Activated naive CD4-positive, alpha-beta T cell treated with anti-CD3 and anti-CD28 coated beads, Interleukin-2, amount 10 ng/mL, durations not matched to agents 7 days and 5 days (primary cell): ENCODE measurements at regions not wholly inside any gene's neighbourhood (a gene's known extent, or its start where the extent isn't known, plus 50 kb on each side); places are given as distances from the start of the nearest gene placed in this dataset.

Experiments used
- CTCF ChIA-PET: fragments of 350-600 bp; sonication (Branson Sonifier 250); formaldehyde crosslinking; loops from one replicate; lab custom pipeline; 2021; ENCODE audit warnings: antibody characterized with exemption; lab: Charles Lee
- DNase-seq: peaks from one replicate; pipeline ENCODE4 v3.0.0-alpha.2; 2020
- H3K27ac Mint-ChIP-seq: one replicate; pipeline ENCODE4 v1.8.0; 2021; ENCODE audit warnings: mild to moderate bottlenecking, moderate library complexity, mixed read lengths
- H3K27me3 Mint-ChIP-seq: one replicate; pipeline ENCODE4 v1.8.0; 2021; ENCODE audit warnings: mild to moderate bottlenecking, mixed read lengths
- H3K36me3 Mint-ChIP-seq: one replicate; pipeline ENCODE4 v1.8.0; 2021; ENCODE audit warnings: mixed read lengths
- H3K4me1 Mint-ChIP-seq: one replicate; pipeline ENCODE4 v1.8.0; 2021; ENCODE audit warnings: mixed read lengths
- H3K4me3 Mint-ChIP-seq: one replicate; pipeline ENCODE4 v1.8.0; 2021; ENCODE audit warnings: mild to moderate bottlenecking, moderate library complexity, mixed read lengths
- H3K9me3 Mint-ChIP-seq: one replicate; pipeline ENCODE4 v1.8.0; 2021; ENCODE audit warnings: mixed read lengths

DNA sequence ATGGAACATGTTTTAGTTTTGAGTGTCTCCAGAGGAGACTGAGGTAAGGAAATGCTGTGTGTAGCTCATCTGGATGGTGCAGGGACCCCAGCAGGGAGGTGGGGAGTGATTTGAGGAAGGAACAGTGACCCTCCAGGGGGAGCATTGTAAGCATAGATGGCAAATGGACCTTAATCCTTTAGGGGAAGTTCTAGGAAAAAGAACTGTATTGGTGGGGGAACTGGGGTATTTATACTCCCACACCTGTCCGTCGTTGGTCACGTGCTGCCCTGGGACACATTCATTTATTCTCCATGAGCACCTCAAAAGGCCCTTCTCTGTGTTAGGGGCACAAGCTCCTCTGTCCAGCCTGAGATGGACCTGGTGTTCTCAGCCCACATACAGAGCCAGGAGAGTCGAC is 233.9 kb upstream of the HDAC4 start:
- Mint-ChIP-seq H3K27me3 (peaks cover 35% of the 10 kb centered on the region), H3K4me3 (no peak overlapping the region), H3K4me1 (no peaks in the 10 kb centered on the region), H3K36me3 (no peaks in the 10 kb centered on the region), H3K9me3 (peaks cover 4% of the 10 kb centered on the region), H3K27ac (no peak overlapping the region)
- no peak for DNase-seq
- CTCF ChIA-PET: no interaction called here

GRCh38 chr2:239630618-239631286 is 229.9 kb upstream of the HDAC4 start:
- Mint-ChIP-seq H3K4me3 (no peak overlapping the region), H3K36me3 (no peaks in the 10 kb centered on the region), H3K9me3 (no peaks in the 10 kb centered on the region), H3K27ac (no peak overlapping the region), H3K4me1 (peaks cover 7% of the 10 kb centered on the region), H3K27me3 (peaks cover 33% of the 10 kb centered on the region)
- DNase-seq: no peak
- CTCF ChIA-PET: interaction anchor here (0.8 kb wide), 1 partner anchor 9 kb away, joined by 3 read pairs; no protein-coding TSS in a partner anchor

DNA sequence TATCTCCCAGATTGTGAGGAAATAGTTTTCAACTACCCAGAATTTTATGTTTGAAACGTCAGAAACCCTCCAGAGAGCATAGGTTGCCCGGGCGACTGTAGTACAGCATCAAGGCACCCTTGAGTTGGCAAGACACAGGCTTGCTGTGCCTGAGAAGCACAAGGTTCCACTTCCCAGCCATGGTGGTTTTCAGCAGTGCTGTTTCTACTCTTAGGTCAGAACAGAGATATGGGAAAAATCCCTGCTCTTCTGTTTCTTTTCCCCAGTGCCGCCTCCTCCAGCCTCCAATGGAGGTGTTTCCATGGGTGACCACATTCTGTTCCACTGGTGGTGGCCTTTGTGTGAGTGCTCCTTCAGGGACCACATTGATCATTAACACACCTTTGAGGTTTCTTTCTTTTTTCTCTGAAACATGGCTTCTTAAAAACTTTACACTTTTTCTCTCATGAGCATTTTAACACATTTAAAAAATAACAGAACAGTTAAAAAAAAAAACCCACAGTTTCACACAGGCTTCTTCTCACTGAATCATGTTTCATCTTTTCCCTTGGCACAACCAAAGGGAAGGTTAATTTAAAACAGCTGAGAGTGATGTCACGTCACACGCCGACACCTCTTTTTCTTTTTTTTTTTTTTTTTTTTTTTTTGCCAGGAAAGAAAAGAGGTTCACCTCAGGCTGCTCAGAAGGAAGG is 229.3 kb upstream of the HDAC4 start:
- H3K4me1 Mint-ChIP-seq: peaks cover 13% of the 10 kb centered on the region
- DNase-seq: no peak
- peaks cover 37% of the 10 kb centered on the region for H3K27me3 Mint-ChIP-seq
- H3K9me3 Mint-ChIP-seq: no peaks in the 10 kb centered on the region
- H3K36me3 Mint-ChIP-seq: no peaks in the 10 kb centered on the region
- CTCF ChIA-PET: interaction anchor here (0.8 kb wide), 1 partner anchor 9 kb away, joined by 3 read pairs; no protein-coding TSS in a partner anchor
- H3K4me3 Mint-ChIP-seq: no peak overlapping the region
- no peak overlapping the region for H3K27ac Mint-ChIP-seq

GRCh38 chr2:239626961-239627592 is 226.3 kb upstream of the HDAC4 start:
- CTCF ChIA-PET: no interaction called here
- no peak for DNase-seq
- no peak overlapping the region for H3K27ac Mint-ChIP-seq
- H3K36me3 Mint-ChIP-seq: no peaks in the 10 kb centered on the region
- H3K4me1 Mint-ChIP-seq: peaks cover 37% of the 10 kb centered on the region
- H3K4me3 Mint-ChIP-seq: no peak overlapping the region
- H3K27me3 Mint-ChIP-seq: peaks cover 28% of the 10 kb centered on the region
- H3K9me3 Mint-ChIP-seq: no peaks in the 10 kb centered on the region

DNA sequence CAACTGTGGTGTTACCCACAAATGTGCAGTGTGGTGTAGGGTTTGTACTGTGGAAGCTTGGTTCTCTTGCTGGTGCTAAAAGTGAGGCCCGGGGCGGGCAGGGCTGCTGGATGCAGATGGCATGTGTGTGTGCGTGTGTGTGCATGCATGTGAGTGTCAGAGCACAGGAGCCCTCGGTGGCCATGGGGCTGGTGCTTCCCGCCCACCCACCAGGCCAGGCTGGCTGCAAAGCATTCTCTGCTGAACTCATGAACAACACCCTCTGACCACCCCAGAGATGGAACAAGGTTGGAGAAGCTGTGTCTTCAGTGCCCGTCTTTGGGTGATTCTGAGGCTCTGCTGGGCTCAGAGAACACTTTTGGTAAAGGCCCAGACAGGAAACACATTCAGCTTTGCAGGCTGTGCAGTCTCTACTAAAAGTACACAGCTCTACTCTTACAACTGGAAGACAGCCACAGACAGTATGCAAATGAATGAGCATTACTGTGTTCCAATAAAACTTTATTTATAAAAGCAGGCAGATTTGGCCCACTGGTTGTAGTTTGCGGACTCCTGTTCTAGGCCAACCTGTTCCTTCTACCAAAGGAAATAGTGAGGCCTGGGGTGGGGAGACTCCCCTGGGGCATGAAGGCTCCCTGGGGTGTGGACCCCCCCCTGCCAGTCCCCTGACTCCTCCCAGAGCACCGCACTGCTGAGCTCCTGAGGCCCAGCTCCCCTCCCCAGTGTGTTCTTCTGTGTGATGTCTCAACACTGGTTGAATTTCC is 225.3 kb upstream of the HDAC4 start:
- H3K27ac Mint-ChIP-seq: no peak overlapping the region
- H3K4me1 Mint-ChIP-seq: peaks cover 37% of the 10 kb centered on the region
- no peaks in the 10 kb centered on the region for H3K36me3 Mint-ChIP-seq
- no peak overlapping the region for H3K4me3 Mint-ChIP-seq
- CTCF ChIA-PET: no interaction called here
- peaks cover 29% of the 10 kb centered on the region for H3K27me3 Mint-ChIP-seq
- no peak for DNase-seq
- no peaks in the 10 kb centered on the region for H3K9me3 Mint-ChIP-seq

- DNase-seq: no peak
- CTCF ChIA-PET: no interaction called here
- H3K27ac Mint-ChIP-seq: no peak overlapping the region
- H3K9me3 Mint-ChIP-seq: no peaks in the 10 kb centered on the region
- H3K4me1 Mint-ChIP-seq: peaks cover 37% of the 10 kb centered on the region
- no peaks in the 10 kb centered on the region for H3K36me3 Mint-ChIP-seq
- peaks cover 25% of the 10 kb centered on the region for H3K27me3 Mint-ChIP-seq
- H3K4me3 Mint-ChIP-seq: no peak overlapping the region
Observed at GRCh38 chr2:239625156-239625845, 224.5 kb upstream of the HDAC4 start.

GRCh38 chr2:239621611-239622010 is 220.8 kb upstream of the HDAC4 start:
- CTCF ChIA-PET: interaction anchor here (1.0 kb wide), 1 partner anchor 9 kb away, joined by 3 read pairs; no protein-coding TSS in a partner anchor
- H3K27ac Mint-ChIP-seq: no peak overlapping the region

GRCh38 chr2:239619369-239619768 is 218.5 kb upstream of the HDAC4 start:
- CTCF ChIA-PET: no interaction called here
- Mint-ChIP-seq H3K4me1 (peaks cover 18% of the 10 kb centered on the region), H3K27ac (no peak overlapping the region), H3K36me3 (no peaks in the 10 kb centered on the region), H3K27me3 (peaks cover 14% of the 10 kb centered on the region), H3K9me3 (no peaks in the 10 kb centered on the region), H3K4me3 (no peak overlapping the region)
- DNase-seq: no peak

More at GRCh38 chr2:239621611-239622010, 220.8 kb upstream of the HDAC4 start:
- no peaks in the 10 kb centered on the region for H3K36me3 Mint-ChIP-seq
- no peak overlapping the region for H3K4me3 Mint-ChIP-seq
- DNase-seq: no peak
- H3K27me3 Mint-ChIP-seq: peaks cover 18% of the 10 kb centered on the region
- peaks cover 35% of the 10 kb centered on the region for H3K4me1 Mint-ChIP-seq
- H3K9me3 Mint-ChIP-seq: no peaks in the 10 kb centered on the region

DNA sequence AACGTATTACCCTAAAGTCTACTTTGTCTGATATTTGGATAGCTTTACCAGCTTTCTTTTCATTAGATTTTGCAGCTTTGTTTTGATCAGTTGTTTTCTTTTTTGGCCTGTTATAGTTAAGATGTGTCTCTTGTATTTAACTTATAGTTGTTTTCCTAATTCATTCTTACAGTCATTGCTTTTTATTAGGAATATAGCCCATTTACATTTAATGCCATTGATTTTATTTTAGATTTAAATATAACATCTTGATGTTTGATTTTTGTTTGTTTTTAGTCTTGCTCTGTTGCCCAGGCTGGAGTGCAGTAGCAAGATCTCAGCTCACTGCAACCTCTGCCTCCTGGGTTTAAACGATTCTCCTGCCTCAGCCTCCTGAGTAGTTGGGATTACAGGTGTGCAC is 215.9 kb upstream of the HDAC4 start:
- no peak overlapping the region for H3K4me3 Mint-ChIP-seq
- no peaks in the 10 kb centered on the region for H3K4me1 Mint-ChIP-seq
- H3K9me3 Mint-ChIP-seq: no peaks in the 10 kb centered on the region
- H3K27me3 Mint-ChIP-seq: peaks cover 14% of the 10 kb centered on the region
- no peak for DNase-seq
- H3K36me3 Mint-ChIP-seq: no peaks in the 10 kb centered on the region
- H3K27ac Mint-ChIP-seq: no peak overlapping the region
- CTCF ChIA-PET: no interaction called here

DNA sequence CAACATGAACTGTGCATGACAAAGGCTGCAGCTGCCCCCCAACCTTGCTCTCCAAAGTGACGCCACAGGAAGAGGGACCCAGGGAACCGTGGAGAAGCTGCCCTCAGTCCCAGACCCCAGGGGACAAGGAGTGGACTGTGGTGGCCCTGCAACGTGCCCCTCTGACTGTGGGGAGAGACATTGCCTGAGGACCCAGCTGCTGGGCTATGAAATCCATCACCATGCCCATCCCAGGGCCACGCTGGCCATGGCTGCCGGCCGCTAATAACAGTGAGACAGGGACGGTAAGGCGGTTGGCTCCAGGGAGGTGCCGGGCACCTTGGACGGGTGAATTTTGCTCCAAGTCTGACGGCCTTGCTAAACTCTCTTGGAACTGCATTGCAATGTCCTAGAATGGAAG is 211.3 kb upstream of the HDAC4 start:
- Mint-ChIP-seq H3K4me3 (no peak overlapping the region), H3K27me3 (peaks cover 26% of the 10 kb centered on the region), H3K4me1 (no peaks in the 10 kb centered on the region), H3K27ac (no peak overlapping the region), H3K9me3 (no peaks in the 10 kb centered on the region), H3K36me3 (no peaks in the 10 kb centered on the region)
- no peak for DNase-seq
- CTCF ChIA-PET: no interaction called here

DNA sequence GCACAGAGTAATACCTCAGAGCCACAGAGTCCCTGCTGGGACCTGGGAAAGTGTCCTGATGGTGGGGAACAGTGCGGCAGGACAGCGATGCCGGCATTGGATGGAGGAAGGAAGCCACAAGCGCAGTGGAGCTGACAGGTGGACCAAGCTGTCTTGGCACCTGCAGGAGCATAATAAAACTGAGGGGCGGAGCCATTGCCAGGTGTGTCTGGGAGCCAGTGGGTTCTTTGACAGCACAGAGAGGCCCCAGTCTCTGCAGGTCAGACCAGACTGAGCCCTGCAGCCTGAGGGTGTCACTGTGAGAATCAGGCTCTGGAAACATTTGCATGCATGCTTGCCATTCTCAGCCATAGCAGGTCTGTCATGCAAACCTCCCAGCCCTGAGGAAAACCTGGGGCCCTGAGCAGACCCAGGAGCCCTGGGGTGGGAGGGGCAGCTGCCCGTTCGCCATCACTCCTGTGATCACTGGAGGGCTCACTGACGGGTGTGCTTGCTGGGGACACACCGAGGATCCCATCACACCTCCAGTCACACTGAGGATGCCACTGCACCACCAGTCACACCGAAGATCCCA is 210.5 kb upstream of the HDAC4 start:
- Mint-ChIP-seq H3K9me3 (no peaks in the 10 kb centered on the region), H3K4me1 (no peaks in the 10 kb centered on the region), H3K4me3 (no peak overlapping the region), H3K27me3 (peaks cover 26% of the 10 kb centered on the region), H3K36me3 (no peaks in the 10 kb centered on the region), H3K27ac (no peak overlapping the region)
- DNase-seq: no peak
- CTCF ChIA-PET: no interaction called here

GRCh38 chr2:239610457-239611221 is 209.8 kb upstream of the HDAC4 start:
- CTCF ChIA-PET: no interaction called here
- peaks cover 30% of the 10 kb centered on the region for H3K27me3 Mint-ChIP-seq
- DNase-seq: no peak
- no peaks in the 10 kb centered on the region for H3K4me1 Mint-ChIP-seq
- H3K27ac Mint-ChIP-seq: no peak overlapping the region
- H3K4me3 Mint-ChIP-seq: no peak overlapping the region
- H3K36me3 Mint-ChIP-seq: no peaks in the 10 kb centered on the region
- no peaks in the 10 kb centered on the region for H3K9me3 Mint-ChIP-seq
